Keratinocyte (primary cell): ENCODE measurements at regions not wholly inside any gene's neighbourhood (a gene's known extent, or its start where the extent isn't known, plus 50 kb on each side); places are given as distances from the start of the nearest gene placed in this dataset.

Experiments used
- DNase-seq: peaks from one replicate; pipeline ENCODE4 v3.0.0-alpha.2; 2011; ENCODE audit warnings: low read depth, missing footprints, low spot score
- FAIRE-seq: peaks from 2 replicates; lab custom pipeline; 2011; peaks lifted over from hg19 to GRCh38; lab: Jason Lieb, UNC
- H2AFZ ChIP-seq: 2 replicates; pipeline ENCODE4 v1.6.0; 2012; ENCODE audit warnings: low read length, control low read depth, inconsistent platforms; ENCODE audit not compliant: control insufficient read depth
- H3K27ac ChIP-seq: 2 replicates; pipeline ENCODE4 v1.5.1; 2011; ENCODE audit warnings: low read length; ENCODE audit not compliant: control insufficient read depth, insufficient read depth
- H3K27me3 ChIP-seq: 3 replicates; pipeline ENCODE4 v1.6.0; 2011; ENCODE audit warnings: low read length; ENCODE audit not compliant: control insufficient read depth, insufficient read depth; ENCODE audit errors: extremely low read depth
- H3K36me3 ChIP-seq, 2 experiments: 2 replicates in 1 of 2; 3 replicates in 1 of 2; pipeline ENCODE4 v1.5.1; 2011; ENCODE audit warnings: low read length in 2 of 2, mild to moderate bottlenecking in 1 of 2; ENCODE audit not compliant: control insufficient read depth in 2 of 2, insufficient read depth in 2 of 2; ENCODE audit errors: extremely low read depth in 1 of 2
- H3K4me1 ChIP-seq: 3 replicates; pipeline ENCODE4 v1.5.1; 2011; ENCODE audit warnings: low read length; ENCODE audit not compliant: control insufficient read depth, insufficient read depth; ENCODE audit errors: extremely low read depth
- H3K4me2 ChIP-seq: 3 replicates; pipeline ENCODE4 v1.6.0; 2011; ENCODE audit warnings: low read depth, low read length; ENCODE audit not compliant: control insufficient read depth, insufficient read depth; ENCODE audit errors: extremely low read depth
- H3K4me3 ChIP-seq, 3 experiments: fragments of 200-600 bp in 1 of 3; sonication (generic) in 1 of 3; 2 replicates in 2 of 3; 3 replicates in 1 of 3; pipeline ENCODE4 v1.5.1; 2011 to 2016; ENCODE audit warnings: low read length in 3 of 3, mild to moderate bottlenecking in 3 of 3, control low read depth in 2 of 3, inconsistent platforms in 1 of 3, low read depth in 1 of 3, mixed read lengths in 1 of 3, mixed run types in 1 of 3, moderate library complexity in 1 of 3; ENCODE audit not compliant: control insufficient read depth in 2 of 3, insufficient read depth in 2 of 3; ENCODE audit errors: extremely low read depth in 1 of 3
- H3K79me2 ChIP-seq: 2 replicates; pipeline ENCODE4 v1.6.0; 2012; ENCODE audit warnings: low read length; ENCODE audit not compliant: control insufficient read depth, insufficient read depth
- H3K9ac ChIP-seq: 3 replicates; pipeline ENCODE4 v1.6.0; 2011; ENCODE audit warnings: low read length; ENCODE audit not compliant: control insufficient read depth, insufficient read depth; ENCODE audit errors: extremely low read depth
- H3K9me1 ChIP-seq: 3 replicates; pipeline ENCODE4 v1.6.0; 2011; ENCODE audit warnings: low read length; ENCODE audit not compliant: control insufficient read depth, insufficient read depth; ENCODE audit errors: extremely low read depth
- H3K9me3 ChIP-seq: 2 replicates; pipeline ENCODE4 v1.5.1; 2012; ENCODE audit warnings: low read depth, low read length; ENCODE audit not compliant: control insufficient read depth
- H4K20me1 ChIP-seq: 3 replicates; pipeline ENCODE4 v1.6.0; 2011; ENCODE audit warnings: low read length; ENCODE audit not compliant: control insufficient read depth, insufficient read depth; ENCODE audit errors: extremely low read depth
- CTCF ChIP-seq, 3 experiments: IDR thresholded peaks in 1 of 3; conservative IDR thresholded peaks in 1 of 3; optimal IDR thresholded peaks in 1 of 3; 2 replicates in 2 of 3; 3 replicates in 1 of 3; pipeline versions ENCODE3 to v1.5.1; 2011; ENCODE audit warnings: low read length in 3 of 3, mild to moderate bottlenecking in 3 of 3, moderate library complexity in 2 of 3, control low read depth in 1 of 3, inconsistent platforms in 1 of 3; ENCODE audit not compliant: insufficient read depth in 2 of 3; ENCODE audit errors: extremely low read depth in 1 of 3
- EZH2 ChIP-seq: IDR thresholded peaks from one replicate; pipeline ENCODE4 v1.6.1; 2012; ENCODE audit warnings: inconsistent platforms, mild to moderate bottlenecking, low read length, moderate library complexity
- dilution Hi-C: fragments of 300-500 bp; cut with MboI; formaldehyde crosslinking; loops from one replicate; pipeline ENCODE4 v1.7.0; 2020; ENCODE audit warnings: low sequenced_read_pairs; ENCODE audit not compliant: extremely low pct_ligation_motif_present

GRCh38 chr4:18422685-18423084, 401.1 kb upstream of the LCORL start:
- dilution Hi-C loops, result no loop called here
- Histone ChIP-seq H4K20me1 (no peaks in the 10 kb centered on the region), H3K4me3 (no peak overlapping the region), H3K4me2 (no peak overlapping the region), H3K79me2 (no peaks in the 10 kb centered on the region), H3K9me1 (no peaks in the 10 kb centered on the region), H3K9ac (no peak overlapping the region), H3K4me1 (no peaks in the 10 kb centered on the region), H3K36me3 (no peaks in the 10 kb centered on the region), H2AFZ (no peak overlapping the region), H3K27me3 (no peaks in the 10 kb centered on the region), H3K27ac (no peak overlapping the region), H3K9me3 (no peaks in the 10 kb centered on the region)
- DNase-seq (no peak), FAIRE-seq (no peak)
- no peak for TF ChIP-seq EZH2
- no peak for TF ChIP-seq CTCF (optimal IDR thresholded peaks at IDR 0.05 in 1 of 3, IDR thresholded peaks at IDR 0.05 in 1 of 3, conservative IDR thresholded peaks at IDR 0.05 in 1 of 3; ENCODE audit: extremely low read depth in 1 of 3, insufficient read depth in 2 of 3, low read length in 3 of 3)

GRCh38 chr4:18421519-18421918, 400.0 kb upstream of the LCORL start:
- Histone ChIP-seq H3K4me2 (no peak overlapping the region), H3K4me1 (no peaks in the 10 kb centered on the region), H3K79me2 (no peaks in the 10 kb centered on the region), H4K20me1 (no peaks in the 10 kb centered on the region), H3K36me3 (no peaks in the 10 kb centered on the region), H3K27me3 (no peaks in the 10 kb centered on the region), H3K9ac (no peak overlapping the region), H3K4me3 (no peak overlapping the region), H3K9me1 (no peaks in the 10 kb centered on the region), H3K9me3 (no peaks in the 10 kb centered on the region), H3K27ac (no peak overlapping the region), H2AFZ (no peak overlapping the region)
- no peak for TF ChIP-seq CTCF (optimal IDR thresholded peaks at IDR 0.05 in 1 of 3, IDR thresholded peaks at IDR 0.05 in 1 of 3, conservative IDR thresholded peaks at IDR 0.05 in 1 of 3; ENCODE audit: extremely low read depth in 1 of 3, insufficient read depth in 2 of 3, low read length in 3 of 3)
- TF ChIP-seq EZH2, result no peak
- dilution Hi-C loops, result no loop called here
- DNase-seq (no peak), FAIRE-seq (no peak)
